ENCODE measurements at regions not wholly inside any gene's neighbourhood (a gene's known extent, or its start where the extent isn't known, plus 50 kb on each side); places are given as distances from the start of the nearest gene placed in this dataset.
"Not testable (repeated sequence)": the region's sequence is repeated elsewhere in the genome, so short reads cannot be mapped to it uniquely, and the experiment has no call there.

DNA sequence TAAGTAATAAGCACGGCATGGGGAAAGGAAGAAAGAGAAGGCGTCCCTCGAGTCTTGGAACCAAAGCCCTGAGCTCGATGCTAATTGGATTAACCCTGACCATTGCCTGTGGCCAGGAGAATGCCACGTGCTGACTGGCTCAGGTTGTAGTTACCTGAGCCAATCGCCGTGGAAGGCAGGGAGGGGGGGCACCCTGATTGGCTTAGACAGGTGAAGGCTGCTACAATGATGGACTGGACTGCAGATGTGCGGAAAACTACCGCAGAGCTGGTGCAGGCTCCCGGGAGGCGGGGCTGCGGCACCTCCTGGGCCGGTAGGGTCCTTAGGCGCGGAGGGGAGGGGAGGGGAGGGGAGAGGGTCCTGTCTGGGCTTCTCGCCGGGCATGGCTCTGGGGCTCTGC lies 121.3 kb downstream of the TFAP2C start:
- H3K4me3 Mint-ChIP-seq: no peak overlapping the region
- DNase-seq: no peak
- CTCF ChIA-PET: no interaction called here
- intact Hi-C loops (cut with micrococcal nuclease): no loop called here
- no peak overlapping the region for H3K27ac Mint-ChIP-seq
- H3K9me3 Mint-ChIP-seq: no peaks in the 10 kb centered on the region
- TF ChIP-seq, protein P1, sequence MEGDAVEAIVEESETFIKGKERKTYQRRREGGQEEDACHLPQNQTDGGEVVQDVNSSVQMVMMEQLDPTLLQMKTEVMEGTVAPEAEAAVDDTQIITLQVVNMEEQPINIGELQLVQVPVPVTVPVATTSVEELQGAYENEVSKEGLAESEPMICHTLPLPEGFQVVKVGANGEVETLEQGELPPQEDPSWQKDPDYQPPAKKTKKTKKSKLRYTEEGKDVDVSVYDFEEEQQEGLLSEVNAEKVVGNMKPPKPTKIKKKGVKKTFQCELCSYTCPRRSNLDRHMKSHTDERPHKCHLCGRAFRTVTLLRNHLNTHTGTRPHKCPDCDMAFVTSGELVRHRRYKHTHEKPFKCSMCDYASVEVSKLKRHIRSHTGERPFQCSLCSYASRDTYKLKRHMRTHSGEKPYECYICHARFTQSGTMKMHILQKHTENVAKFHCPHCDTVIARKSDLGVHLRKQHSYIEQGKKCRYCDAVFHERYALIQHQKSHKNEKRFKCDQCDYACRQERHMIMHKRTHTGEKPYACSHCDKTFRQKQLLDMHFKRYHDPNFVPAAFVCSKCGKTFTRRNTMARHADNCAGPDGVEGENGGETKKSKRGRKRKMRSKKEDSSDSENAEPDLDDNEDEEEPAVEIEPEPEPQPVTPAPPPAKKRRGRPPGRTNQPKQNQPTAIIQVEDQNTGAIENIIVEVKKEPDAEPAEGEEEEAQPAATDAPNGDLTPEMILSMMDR (IDR thresholded peaks at IDR 0.05): no peak
- no peak for ATAC-seq
- peaks cover 15% of the 10 kb centered on the region for H3K27me3 Mint-ChIP-seq
- no peaks in the 10 kb centered on the region for H3K36me3 Mint-ChIP-seq (ENCODE audit: low read depth)
- POLR2A ChIA-PET: no interaction called here
- H3K4me1 Mint-ChIP-seq (ENCODE audit: low read depth): no peaks in the 10 kb centered on the region

- POLR2A ChIA-PET: no interaction called here
- Mint-ChIP-seq H3K27me3 (peaks cover 10% of the 10 kb centered on the region), H3K4me3 (no peak overlapping the region), H3K4me1 (ENCODE audit: low read depth) (no peaks in the 10 kb centered on the region), H3K9me3 (no peaks in the 10 kb centered on the region), H3K36me3 (ENCODE audit: low read depth) (no peaks in the 10 kb centered on the region), H3K27ac (no peak overlapping the region)
- CTCF ChIA-PET: no interaction called here
- TF ChIP-seq, protein P1 (IDR thresholded peaks at IDR 0.05): no peak
- no peak for ATAC-seq
- intact Hi-C loops (cut with micrococcal nuclease): no loop called here
- no peak for DNase-seq
Measured at GRCh38 chr20:56752274-56752673, 123.2 kb downstream of the TFAP2C start.

DNA sequence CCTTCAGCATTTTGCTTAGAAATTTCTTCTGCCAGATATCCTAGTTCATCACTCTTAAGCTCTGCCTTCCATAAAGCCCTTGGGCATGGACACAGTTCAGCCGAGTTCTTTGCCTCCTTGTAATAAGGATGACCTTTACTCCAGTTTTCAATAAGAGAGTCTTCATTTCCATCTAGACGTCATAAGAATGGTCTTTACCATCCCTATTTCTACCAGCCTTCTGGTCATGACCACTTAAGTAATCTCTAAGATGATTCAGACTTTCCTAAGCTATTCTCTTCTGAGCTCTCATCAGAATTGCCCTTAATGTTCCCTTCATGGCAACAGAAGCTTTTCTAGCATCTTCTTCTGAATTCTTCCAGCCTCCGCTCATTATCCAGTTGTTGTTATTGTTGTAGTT lies 126.1 kb downstream of the TFAP2C start:
- TF ChIP-seq, protein P1 (IDR thresholded peaks at IDR 0.05): no peak
- H3K4me3 Mint-ChIP-seq: no peak overlapping the region
- no peak for DNase-seq
- peaks cover 3% of the 10 kb centered on the region for H3K27me3 Mint-ChIP-seq
- H3K9me3 Mint-ChIP-seq: no peaks in the 10 kb centered on the region
- no peak for ATAC-seq
- ChIA-PET CTCF (no interaction called here), POLR2A (no interaction called here)
- intact Hi-C loops (cut with micrococcal nuclease): no loop called here
- no peak overlapping the region for H3K27ac Mint-ChIP-seq
- H3K4me1 Mint-ChIP-seq (ENCODE audit: low read depth): no peaks in the 10 kb centered on the region
- no peaks in the 10 kb centered on the region for H3K36me3 Mint-ChIP-seq (ENCODE audit: low read depth)

DNA sequence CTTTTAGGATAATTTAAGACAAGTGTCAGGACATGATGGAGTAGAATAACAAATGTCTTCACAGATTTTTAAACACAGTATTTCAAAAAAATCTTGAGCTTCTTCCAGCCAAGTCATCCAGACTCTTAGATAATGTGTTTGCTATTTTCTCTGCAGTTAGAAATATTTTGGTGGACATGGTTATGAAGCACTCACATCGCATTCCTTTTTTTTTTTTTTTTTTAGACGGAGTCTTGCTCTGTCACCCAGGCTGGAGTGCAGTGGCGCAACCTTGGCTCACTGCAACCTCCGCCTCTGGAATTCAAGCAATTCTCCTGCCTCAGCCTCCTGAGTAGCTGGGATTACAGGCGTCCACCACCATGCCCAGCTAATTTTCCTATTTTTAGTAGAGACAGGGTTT lies 127.6 kb downstream of the TFAP2C start:
- H3K9me3 Mint-ChIP-seq; H3K36me3 Mint-ChIP-seq (ENCODE audit: low read depth); H3K4me1 Mint-ChIP-seq (ENCODE audit: low read depth); H3K27me3 Mint-ChIP-seq; POLR2A ChIA-PET; H3K27ac Mint-ChIP-seq; DNase-seq; intact Hi-C loops (cut with micrococcal nuclease); ATAC-seq; CTCF ChIA-PET; H3K4me3 Mint-ChIP-seq: not testable (repeated sequence)

DNA sequence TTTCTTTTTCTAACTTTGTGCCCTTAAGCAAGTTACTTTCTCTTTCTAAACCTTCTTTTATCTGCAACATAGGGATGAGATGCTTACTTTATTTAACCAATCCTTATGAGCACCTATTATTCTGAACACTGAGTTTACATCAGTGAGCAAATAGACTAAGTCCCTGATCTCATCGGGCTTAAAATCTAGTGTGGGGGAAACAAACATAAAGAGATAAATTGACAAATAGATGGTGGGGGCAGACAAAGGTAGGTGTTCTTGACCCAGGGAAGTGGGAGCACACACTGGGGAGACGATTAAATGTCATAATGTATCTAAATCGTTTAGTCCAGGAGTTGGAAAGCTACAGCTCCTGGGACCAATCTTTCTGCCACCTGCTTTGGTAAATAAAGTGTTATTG lies 129.6 kb downstream of the TFAP2C start:
- POLR2A ChIA-PET: no interaction called here
- no peak for DNase-seq
- Mint-ChIP-seq H3K27me3 (no peaks in the 10 kb centered on the region), H3K4me1 (ENCODE audit: low read depth) (no peaks in the 10 kb centered on the region), H3K9me3 (no peaks in the 10 kb centered on the region), H3K4me3 (no peak overlapping the region), H3K36me3 (ENCODE audit: low read depth) (no peaks in the 10 kb centered on the region), H3K27ac (no peak overlapping the region)
- intact Hi-C loops (cut with micrococcal nuclease): no loop called here
- TF ChIP-seq, protein P1 (IDR thresholded peaks at IDR 0.05): no peak
- ATAC-seq: no peak
- CTCF ChIA-PET: no interaction called here

- Mint-ChIP-seq H3K27me3 (no peaks in the 10 kb centered on the region), H3K4me1 (ENCODE audit: low read depth) (no peaks in the 10 kb centered on the region), H3K27ac (no peak overlapping the region), H3K4me3 (no peak overlapping the region), H3K36me3 (ENCODE audit: low read depth) (no peaks in the 10 kb centered on the region), H3K9me3 (no peaks in the 10 kb centered on the region)
- TF ChIP-seq, protein P1 (IDR thresholded peaks at IDR 0.05): no peak
- intact Hi-C loops (cut with micrococcal nuclease): no loop called here
- ATAC-seq: no peak
- DNase-seq: no peak
- CTCF ChIA-PET: no interaction called here
- POLR2A ChIA-PET: no interaction called here
Measured at GRCh38 chr20:56759741-56760278, 130.7 kb downstream of the TFAP2C start.
